ENCODE measurements at regions not wholly inside any gene's neighbourhood (a gene's known extent, or its start where the extent isn't known, plus 50 kb on each side); places are given as distances from the start of the nearest gene placed in this dataset.
"Not testable (repeated sequence)": the region's sequence is repeated elsewhere in the genome, so short reads cannot be mapped to it uniquely, and the experiment has no call there.

- not testable (repeated sequence) for DNase-seq
These were observed 276.5 kb downstream of the CD109 start for GRCh38 chr6:73972518-73972917.

GRCh38 chr6:73969971-73970970 lies 274.3 kb downstream of the CD109 start:
- DNase-seq: no peak

- no peak for DNase-seq
These were observed 272.3 kb downstream of the CD109 start for GRCh38 chr6:73968221-73968757.

- no peak for DNase-seq
These were observed 269.6 kb downstream of the CD109 start for GRCh38 chr6:73965539-73966029.

- no peak for DNase-seq
These were observed 268.3 kb downstream of the CD109 start for GRCh38 chr6:73964241-73964854.

- DNase-seq: no peak
These were observed 266.9 kb downstream of the CD109 start for GRCh38 chr6:73962884-73963283.

GRCh38 chr6:73956305-73956704 lies 260.3 kb downstream of the CD109 start:
- DNase-seq: no peak

- DNase-seq: no peak
These were observed 259.8 kb downstream of the CD109 start for GRCh38 chr6:73955800-73956199.

GRCh38 chr6:73954881-73955280 lies 258.9 kb downstream of the CD109 start:
- DNase-seq: no peak

GRCh38 chr6:73951183-73951582 lies 255.2 kb downstream of the CD109 start:
- DNase-seq: no peak

- DNase-seq: no peak
These were observed 248.1 kb downstream of the CD109 start for GRCh38 chr6:73943930-73944652.

GRCh38 chr6:73943411-73943810 lies 247.4 kb downstream of the CD109 start:
- no peak for DNase-seq

- no peak for DNase-seq
These were observed 246.7 kb downstream of the CD109 start for GRCh38 chr6:73942592-73943186.

GRCh38 chr6:73941892-73942291 lies 245.9 kb downstream of the CD109 start:
- DNase-seq: no peak

GRCh38 chr6:73937805-73938204 lies 241.8 kb downstream of the CD109 start:
- DNase-seq: no peak

- no peak for DNase-seq
These were observed 236.9 kb downstream of the CD109 start for GRCh38 chr6:73932866-73933265.

GRCh38 chr6:73929405-73929804 lies 233.4 kb downstream of the CD109 start:
- DNase-seq: no peak

- no peak for DNase-seq
These were observed 231.4 kb downstream of the CD109 start for GRCh38 chr6:73927421-73927820.

- not testable (repeated sequence) for DNase-seq
These were observed 229.7 kb downstream of the CD109 start for GRCh38 chr6:73925703-73926102.

GRCh38 chr6:73923905-73924485 lies 228.0 kb downstream of the CD109 start:
- DNase-seq: no peak

- no peak for DNase-seq
These were observed 207.2 kb downstream of the CD109 start for GRCh38 chr6:73903155-73903554.

- DNase-seq: no peak
These were observed 206.0 kb downstream of the CD109 start for GRCh38 chr6:73901986-73902385.

All from NCI-H748 treated with DMSO at 0.1 percent for 48 hours (cell line).